ENCODE measurements at regions not wholly inside any gene's neighbourhood (a gene's known extent, or its start where the extent isn't known, plus 50 kb on each side); places are given as distances from the start of the nearest gene placed in this dataset.

- no peak overlapping the region for H3K27ac Mint-ChIP-seq
- no peak overlapping the region for H3K4me3 ChIP-seq (replicated peaks in 1 of 3; ENCODE audit: low read depth in 2 of 3, low read length in 3 of 3)
- peaks cover 10 to 23% of the 10 kb centered on the region in 2 donors for H3K9me3 ChIP-seq (replicated peaks in 1 of 2; ENCODE audit: control insufficient read depth in 1 of 2, insufficient read depth in 1 of 2, low read length in 2 of 2)
- no peaks in the 10 kb centered on the region for H3K4me1 Mint-ChIP-seq
- no peak for TF ChIP-seq CTCF (IDR thresholded peaks at IDR 0.05)
- no peaks in the 10 kb centered on the region for H3K4me1 ChIP-seq (ENCODE audit: control insufficient read depth in 1 of 2, insufficient read depth in 2 of 2, low read length in 2 of 2)
- DNase-seq, result no peak
- H2AFZ ChIP-seq (ENCODE audit: insufficient read depth, low read depth, low read length, poor library complexity, severe bottlenecking), result no peak overlapping the region
- H3K4me3 Mint-ChIP-seq, result no peak overlapping the region
- H3K27me3 ChIP-seq (ENCODE audit: control insufficient read depth in 2 of 2, insufficient read depth in 2 of 2, low read length in 2 of 2), result no peaks in the 10 kb centered on the region
- H3K9me3 Mint-ChIP-seq, result peaks cover 7 to 19% (median 13%) of the 10 kb centered on the region in 7 donors
- H3K4me2 ChIP-seq (replicated peaks; ENCODE audit: extremely low read depth, low read length, poor library complexity, severe bottlenecking), result no peak overlapping the region
- no peaks in the 10 kb centered on the region for H4K20me1 ChIP-seq (ENCODE audit: insufficient read depth, low read length)
- WGBS (ENCODE audit: insufficient coverage), result 95% methylated on average over 6 of the region's 9 CpGs
- intact Hi-C loops (cut with micrococcal nuclease), result no loop called here
- no peaks in the 10 kb centered on the region for H3K36me3 Mint-ChIP-seq
- no peaks in the 10 kb centered on the region for H3K79me2 ChIP-seq (ENCODE audit: insufficient read depth, low read length)
- no peaks in the 10 kb centered on the region for H3K36me3 ChIP-seq (replicated peaks in 1 of 2; ENCODE audit: control insufficient read depth in 1 of 2, insufficient read depth in 2 of 2, low read length in 2 of 2)
- no peak overlapping the region for H3K27ac ChIP-seq (ENCODE audit: low read depth in 1 of 2, low read length in 2 of 2)
- no peak overlapping the region for H3K9ac ChIP-seq (ENCODE audit: insufficient read depth, low read length, poor library complexity, severe bottlenecking)
- H3K27me3 Mint-ChIP-seq (ENCODE audit: low read depth in 3 of 3), result no peaks in the 10 kb centered on the region
Observed at GRCh38 chr21:15326032-15326867, 261.4 kb upstream of the NRIP1 start.

GRCh38 chr21:15327637-15328265, 263.0 kb upstream of the NRIP1 start:
- Histone ChIP-seq H3K27me3 (ENCODE audit: control insufficient read depth in 2 of 2, insufficient read depth in 2 of 2, low read length in 2 of 2) (no peaks in the 10 kb centered on the region), H3K4me2 (replicated peaks; ENCODE audit: extremely low read depth, low read length, poor library complexity, severe bottlenecking) (no peak overlapping the region), H3K79me2 (ENCODE audit: insufficient read depth, low read length) (no peaks in the 10 kb centered on the region), H2AFZ (ENCODE audit: insufficient read depth, low read depth, low read length, poor library complexity, severe bottlenecking) (no peak overlapping the region), H3K9me3 (replicated peaks in 1 of 2; ENCODE audit: control insufficient read depth in 1 of 2, insufficient read depth in 1 of 2, low read length in 2 of 2) (peaks cover 10 to 23% of the 10 kb centered on the region in 2 donors), H3K36me3 (replicated peaks in 1 of 2; ENCODE audit: control insufficient read depth in 1 of 2, insufficient read depth in 2 of 2, low read length in 2 of 2) (no peaks in the 10 kb centered on the region), H3K4me1 (ENCODE audit: control insufficient read depth in 1 of 2, insufficient read depth in 2 of 2, low read length in 2 of 2) (no peaks in the 10 kb centered on the region), H3K4me3 (replicated peaks in 1 of 3; ENCODE audit: low read depth in 2 of 3, low read length in 3 of 3) (no peak overlapping the region), H3K27ac (ENCODE audit: low read depth in 1 of 2, low read length in 2 of 2) (no peak overlapping the region), H3K9ac (ENCODE audit: insufficient read depth, low read length, poor library complexity, severe bottlenecking) (no peak overlapping the region), H4K20me1 (ENCODE audit: insufficient read depth, low read length) (no peaks in the 10 kb centered on the region)
- no peak for TF ChIP-seq CTCF (IDR thresholded peaks at IDR 0.05)
- intact Hi-C loops (cut with micrococcal nuclease), result no loop called here
- peaks cover 2% of the 10 kb centered on the region for H3K4me1 Mint-ChIP-seq
- H3K36me3 Mint-ChIP-seq, result no peaks in the 10 kb centered on the region
- DNase-seq, result no peak
- peaks cover 7 to 19% (median 12%) of the 10 kb centered on the region in 7 donors for H3K9me3 Mint-ChIP-seq
- H3K27me3 Mint-ChIP-seq (ENCODE audit: low read depth in 3 of 3), result no peaks in the 10 kb centered on the region
- WGBS (ENCODE audit: insufficient coverage), result 100% methylated on average over 1 of the region's 2 CpGs
- H3K27ac Mint-ChIP-seq, result no peak overlapping the region
- H3K4me3 Mint-ChIP-seq, result no peak overlapping the region

Data from CD14-positive monocyte (primary cell).